Stomach (tissue), 8 donors: ENCODE measurements at regions not wholly inside any gene's neighbourhood (a gene's known extent, or its start where the extent isn't known, plus 50 kb on each side); places are given as distances from the start of the nearest gene placed in this dataset.

Experiments
- DNase-seq, 2 donors: peaks; one replicate each; pipeline versions ENCODE4 v3.0.0 to v3.0.0-alpha.2; 2013 to 2019
- H3K27ac ChIP-seq, 5 donors: fragments of 200-600 bp in 4 of 5; sonication (generic) in 4 of 5; one replicate each; pipeline ENCODE4 v1.5.1; 2013 to 2019; ENCODE audit warnings: mild to moderate bottlenecking in 1 of 5, moderate library complexity in 1 of 5
- H3K27me3 ChIP-seq, 3 donors: fragments of 200-600 bp; sonication (generic); one replicate each; pipeline ENCODE4 v1.5.1; 2017 to 2019; ENCODE audit warnings: mixed run types in 1 of 3
- H3K36me3 ChIP-seq, 4 donors: fragments of 200-600 bp; sonication (generic); 1 replicate in 3 of 4; 2 replicates in 1 of 4; pipeline ENCODE4 v1.5.1; 2016 to 2019
- H3K4me1 ChIP-seq, 4 donors: fragments of 200-600 bp; sonication (generic); one replicate each; pipeline ENCODE4 v1.5.1; 2016 to 2019
- H3K4me3 ChIP-seq, 4 donors: fragments of 200-600 bp; sonication (generic) in 3 of 4; one replicate each; pipeline ENCODE4 v1.5.1; 2016 to 2019; ENCODE audit warnings: mild to moderate bottlenecking in 1 of 4
- H3K9me3 ChIP-seq, 4 donors: fragments of 200-600 bp; sonication (generic); one replicate each; pipeline ENCODE4 v1.5.1; 2016 to 2019
- CTCF ChIP-seq, 7 experiments: fragments of 450-650 bp in 4 of 7; fragments of 200-600 bp in 3 of 7; sonication (generic) in 3 of 7; IDR thresholded peaks; one replicate each; pipeline ENCODE4 v1.5.1; 2016 to 2019; ENCODE audit warnings: antibody characterized with exemption in 7 of 7, control low read depth in 2 of 7, mild to moderate bottlenecking in 1 of 7
- EP300 ChIP-seq: sonication (generic); formaldehyde crosslinking; IDR thresholded peaks from one replicate; pipeline ENCODE4 v1.6.1; 2017; ENCODE audit warnings: antibody characterized with exemption
- POLR2A ChIP-seq, 4 donors: fragments of 450-650 bp; IDR thresholded peaks; one replicate each; pipeline ENCODE4 v1.6.1; 2016; ENCODE audit warnings: antibody characterized with exemption in 4 of 4, control low read depth in 2 of 4, mild to moderate bottlenecking in 1 of 4, moderate library complexity in 1 of 4
- POLR2AphosphoS5 ChIP-seq, 3 donors: sonication (generic); formaldehyde crosslinking; IDR thresholded peaks; one replicate each; pipeline ENCODE4 v1.6.1; 2016; ENCODE audit warnings: antibody characterized with exemption in 3 of 3
- WGBS, 5 donors: extraction: QIAGEN DNeasy Blood & Tissue Kit in 3 of 5; methylation state at CpG; one replicate each; pipeline versions ENCODE4 v1.1.5 to v1.1.7; 2013 to 2018; 5-methylcytosine and 5-hydroxymethylcytosine counted together
- intact Hi-C: fragments of 100-400 bp; cut with DNase I; formaldehyde crosslinking; loops from one replicate; pipeline ENCODE4 v1.15.1; 2023; ENCODE audit warnings: low total_unique reads
- donor health status: healthy with polysubstance abuse.
- donor health status: Bipolar disorder and iron deficiency.
- donor health status: healthy.

GRCh38 chr12:77615332-77615731 lies 215.4 kb upstream of the NAV3 start:
- 84 to 94% (median 87%) methylated on average over 2 of the region's 2 CpGs for WGBS, 5 donors
- H3K9me3 ChIP-seq = peaks cover 0 to 13% (median 8%) of the 10 kb centered on the region in 4 donors
- no peaks in the 10 kb centered on the region for H3K36me3 ChIP-seq
- no peak for DNase-seq
- H3K4me1 ChIP-seq = no peaks in the 10 kb centered on the region
- intact Hi-C loops = no loop called here
- no peak overlapping the region for H3K27ac ChIP-seq
- H3K27me3 ChIP-seq = no peaks in the 10 kb centered on the region
- H3K4me3 ChIP-seq = no peak overlapping the region
- TF ChIP-seq POLR2AphosphoS5 (IDR thresholded peaks at IDR 0.05) = no peak
- TF ChIP-seq POLR2A (IDR thresholded peaks at IDR 0.05) = no peak
- no peak for TF ChIP-seq EP300
- no peak for TF ChIP-seq CTCF (IDR thresholded peaks at IDR 0.05)

- H3K4me1 ChIP-seq = no peaks in the 10 kb centered on the region
- TF ChIP-seq EP300 (no peak), POLR2AphosphoS5 (IDR thresholded peaks at IDR 0.05) (no peak), CTCF (IDR thresholded peaks at IDR 0.05) (no peak), POLR2A (IDR thresholded peaks at IDR 0.05) (no peak)
- H3K4me3 ChIP-seq = no peak overlapping the region
- no peaks in the 10 kb centered on the region for H3K27me3 ChIP-seq
- DNase-seq = no peak
- H3K9me3 ChIP-seq = peaks cover 0 to 13% (median 8%) of the 10 kb centered on the region in 4 donors
- H3K36me3 ChIP-seq = no peaks in the 10 kb centered on the region
- intact Hi-C loops = no loop called here
- H3K27ac ChIP-seq = no peak overlapping the region
- 80 to 91% (median 83%) methylated on average over 4 of the region's 4 CpGs for WGBS, 5 donors
Observed at GRCh38 chr12:77613411-77613810, 217.3 kb upstream of the NAV3 start.

GRCh38 chr12:77610446-77610845 lies 220.2 kb upstream of the NAV3 start:
- no peak for TF ChIP-seq CTCF (IDR thresholded peaks at IDR 0.05)
- TF ChIP-seq POLR2A (IDR thresholded peaks at IDR 0.05) = no peak
- no peak for TF ChIP-seq POLR2AphosphoS5 (IDR thresholded peaks at IDR 0.05)
- TF ChIP-seq EP300 = no peak
- Histone ChIP-seq H3K27ac (no peak overlapping the region), H3K4me1 (no peaks in the 10 kb centered on the region), H3K9me3 (no peaks in the 10 kb centered on the region), H3K36me3 (no peaks in the 10 kb centered on the region), H3K4me3 (no peak overlapping the region), H3K27me3 (no peaks in the 10 kb centered on the region)
- intact Hi-C loops = no loop called here
- WGBS, 5 donors = 56 to 79% (median 72%) methylated on average over 2 of the region's 2 CpGs
- no peak for DNase-seq

- no peak for DNase-seq
- Histone ChIP-seq H3K4me1 (no peaks in the 10 kb centered on the region), H3K9me3 (no peaks in the 10 kb centered on the region), H3K4me3 (no peak overlapping the region), H3K27ac (no peak overlapping the region), H3K27me3 (no peaks in the 10 kb centered on the region), H3K36me3 (no peaks in the 10 kb centered on the region)
- WGBS, 5 donors = 74 to 91% (median 77%) methylated on average over 2 of the region's 2 CpGs
- intact Hi-C loops = no loop called here
- TF ChIP-seq CTCF (IDR thresholded peaks at IDR 0.05) (no peak), POLR2A (IDR thresholded peaks at IDR 0.05) (no peak), EP300 (no peak), POLR2AphosphoS5 (IDR thresholded peaks at IDR 0.05) (no peak)
Observed at GRCh38 chr12:77609016-77609415, 221.7 kb upstream of the NAV3 start.
